ENCODE measurements at regions not wholly inside any gene's neighbourhood (a gene's known extent, or its start where the extent isn't known, plus 50 kb on each side); places are given as distances from the start of the nearest gene placed in this dataset.

DNA sequence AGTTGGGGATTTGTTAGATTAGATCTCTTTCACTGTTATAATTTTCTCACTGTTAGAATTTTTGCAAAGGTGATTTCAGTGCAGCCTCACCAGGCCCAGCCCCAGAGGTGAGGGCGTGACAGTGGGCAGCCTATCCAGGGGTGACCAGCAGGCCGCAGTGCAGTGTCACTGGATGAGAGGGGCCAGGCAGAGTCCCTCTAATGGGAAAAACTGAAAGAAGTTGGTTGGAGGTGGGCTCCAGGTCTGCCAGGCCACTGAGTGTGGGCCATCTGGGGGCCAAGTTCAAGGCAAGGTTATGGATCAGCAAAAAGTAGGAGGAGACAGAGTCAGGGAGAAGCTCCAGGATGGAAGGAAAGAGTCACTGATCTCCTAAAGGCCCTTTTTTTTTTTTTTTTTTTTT lies 90.5 kb upstream of the SDK1 start:
- DNase-seq: no peak
- no peak for TF ChIP-seq POLR2A (IDR thresholded peaks at IDR 0.05)
- TF ChIP-seq, protein P1, sequence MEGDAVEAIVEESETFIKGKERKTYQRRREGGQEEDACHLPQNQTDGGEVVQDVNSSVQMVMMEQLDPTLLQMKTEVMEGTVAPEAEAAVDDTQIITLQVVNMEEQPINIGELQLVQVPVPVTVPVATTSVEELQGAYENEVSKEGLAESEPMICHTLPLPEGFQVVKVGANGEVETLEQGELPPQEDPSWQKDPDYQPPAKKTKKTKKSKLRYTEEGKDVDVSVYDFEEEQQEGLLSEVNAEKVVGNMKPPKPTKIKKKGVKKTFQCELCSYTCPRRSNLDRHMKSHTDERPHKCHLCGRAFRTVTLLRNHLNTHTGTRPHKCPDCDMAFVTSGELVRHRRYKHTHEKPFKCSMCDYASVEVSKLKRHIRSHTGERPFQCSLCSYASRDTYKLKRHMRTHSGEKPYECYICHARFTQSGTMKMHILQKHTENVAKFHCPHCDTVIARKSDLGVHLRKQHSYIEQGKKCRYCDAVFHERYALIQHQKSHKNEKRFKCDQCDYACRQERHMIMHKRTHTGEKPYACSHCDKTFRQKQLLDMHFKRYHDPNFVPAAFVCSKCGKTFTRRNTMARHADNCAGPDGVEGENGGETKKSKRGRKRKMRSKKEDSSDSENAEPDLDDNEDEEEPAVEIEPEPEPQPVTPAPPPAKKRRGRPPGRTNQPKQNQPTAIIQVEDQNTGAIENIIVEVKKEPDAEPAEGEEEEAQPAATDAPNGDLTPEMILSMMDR (IDR thresholded peaks at IDR 0.05): no peak
- intact Hi-C loops (cut with DNase I): no loop called here
- Histone ChIP-seq H3K36me3 (replicated peaks in 1 of 2) (no peaks in the 10 kb centered on the region), H3K9me3 (replicated peaks in 1 of 3) (no peaks in the 10 kb centered on the region), H3K27ac (no peak overlapping the region), H3K27me3 (no peaks in the 10 kb centered on the region), H3K4me1 (replicated peaks in 1 of 2) (no peaks in the 10 kb centered on the region), H3K4me3 (no peak overlapping the region)
- WGBS, 4 donors: 88 to 96% (median 91%) methylated on average over 2 of the region's 2 CpGs

- Histone ChIP-seq H3K9me3 (replicated peaks in 1 of 3) (no peaks in the 10 kb centered on the region), H3K36me3 (replicated peaks in 1 of 2) (no peaks in the 10 kb centered on the region), H3K4me1 (replicated peaks in 1 of 2) (no peaks in the 10 kb centered on the region), H3K27ac (no peak overlapping the region), H3K27me3 (no peaks in the 10 kb centered on the region), H3K4me3 (no peak overlapping the region)
- TF ChIP-seq, protein P1 (IDR thresholded peaks at IDR 0.05): no peak
- TF ChIP-seq POLR2A (IDR thresholded peaks at IDR 0.05): no peak
- intact Hi-C loops (cut with DNase I): no loop called here
- 67 to 86% (median 72%) methylated on average over 4 of the region's 4 CpGs for WGBS, 4 donors
- no peak for DNase-seq
Measured at GRCh38 chr7:3214090-3214413, 87.0 kb upstream of the SDK1 start.

DNA sequence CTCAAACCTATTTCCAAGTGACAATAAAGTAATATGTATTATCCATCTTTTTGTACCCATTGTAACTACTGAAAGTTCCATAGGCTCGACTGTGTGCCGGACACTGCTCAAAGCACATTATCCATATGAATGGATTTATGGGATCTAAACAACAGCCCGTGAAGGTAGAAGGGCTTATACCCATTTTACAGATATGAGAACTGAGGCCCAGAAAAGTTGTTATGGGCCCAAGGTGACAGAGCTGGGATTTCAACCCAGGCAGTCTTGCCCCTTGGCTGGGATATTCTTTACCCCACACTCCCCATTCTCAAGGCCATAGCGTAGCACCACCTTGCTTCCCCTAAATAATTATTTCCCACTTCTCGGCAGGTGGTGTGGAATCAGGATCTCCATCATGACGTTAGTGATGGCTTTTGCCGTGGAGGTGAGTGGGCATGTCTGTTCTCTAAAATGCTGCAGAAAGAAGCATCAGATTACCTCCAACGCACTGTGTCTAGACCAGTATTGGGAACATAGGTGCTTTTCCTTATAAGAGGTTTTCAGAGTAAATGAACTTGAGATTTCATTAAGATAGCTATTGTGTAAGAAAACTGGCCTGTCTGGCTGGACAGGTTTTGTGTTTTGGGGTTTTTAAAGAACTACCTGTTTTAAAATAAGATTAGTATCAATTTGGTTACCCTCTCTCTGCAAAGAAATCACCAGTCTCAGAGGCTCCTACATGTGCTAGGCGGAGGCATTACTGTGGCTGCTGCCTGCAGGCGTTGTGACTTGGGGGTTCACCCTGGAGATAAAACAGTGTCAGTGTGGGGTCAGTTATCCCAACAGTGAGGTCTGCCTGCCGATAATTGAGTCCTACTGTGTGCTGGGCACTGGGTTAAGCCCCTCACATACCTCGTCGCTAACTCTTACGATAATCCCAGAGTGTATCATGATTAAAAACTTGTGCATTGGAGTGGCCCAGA lies 85.1 kb upstream of the SDK1 start:
- Histone ChIP-seq H3K4me3 (no peak overlapping the region), H3K27me3 (no peaks in the 10 kb centered on the region), H3K4me1 (replicated peaks in 1 of 2) (no peaks in the 10 kb centered on the region), H3K36me3 (replicated peaks in 1 of 2) (no peaks in the 10 kb centered on the region), H3K9me3 (replicated peaks in 1 of 3) (no peaks in the 10 kb centered on the region), H3K27ac (no peak overlapping the region)
- TF ChIP-seq, protein P1 (IDR thresholded peaks at IDR 0.05): no peak
- no peak for TF ChIP-seq POLR2A (IDR thresholded peaks at IDR 0.05)
- intact Hi-C loops (cut with DNase I): no loop called here
- WGBS, 4 donors: 86 to 91% (median 88%) methylated on average over 14 of the region's 14 CpGs
- DNase-seq: no peak

- 64 to 75% (median 73%) methylated on average over 3 of the region's 3 CpGs for WGBS, 4 donors
- DNase-seq: no peak
- intact Hi-C loops (cut with DNase I): no loop called here
- Histone ChIP-seq H3K9me3 (replicated peaks in 1 of 3) (no peaks in the 10 kb centered on the region), H3K4me1 (replicated peaks in 1 of 2) (no peaks in the 10 kb centered on the region), H3K36me3 (replicated peaks in 1 of 2) (no peaks in the 10 kb centered on the region), H3K27ac (no peak overlapping the region), H3K4me3 (no peak overlapping the region), H3K27me3 (no peaks in the 10 kb centered on the region)
- TF ChIP-seq, protein P1 (IDR thresholded peaks at IDR 0.05): no peak
- TF ChIP-seq POLR2A (IDR thresholded peaks at IDR 0.05): no peak
Measured at GRCh38 chr7:3217166-3217565, 83.9 kb upstream of the SDK1 start.
